Gastroesophageal sphincter (tissue), 3 donors: ENCODE measurements at regions not wholly inside any gene's neighbourhood (a gene's known extent, or its start where the extent isn't known, plus 50 kb on each side); places are given as distances from the start of the nearest gene placed in this dataset.

Experiments used
- CTCF ChIP-seq, 4 experiments: fragments of 200-600 bp in 2 of 4; fragments of 450-650 bp in 2 of 4; sonication (generic) in 1 of 4; IDR thresholded peaks; one replicate each; pipeline ENCODE4 v1.5.1; 2017 to 2019; ENCODE audit warnings: antibody characterized with exemption in 4 of 4, mild to moderate bottlenecking in 2 of 4, moderate library complexity in 2 of 4
- POLR2A ChIP-seq, 2 donors: fragments of 450-650 bp; IDR thresholded peaks; one replicate each; pipeline ENCODE4 v1.6.1; 2017; ENCODE audit warnings: antibody characterized with exemption in 2 of 2, mild to moderate bottlenecking in 2 of 2, moderate library complexity in 1 of 2

GRCh38 chr12:127729381-127729780, 537.6 kb upstream of the TMEM132C start:
- TF ChIP-seq CTCF (IDR thresholded peaks at IDR 0.05) = no peak
- TF ChIP-seq POLR2A (IDR thresholded peaks at IDR 0.05) = no peak
